OCI-LY1 (cell line): ENCODE measurements at regions not wholly inside any gene's neighbourhood (a gene's known extent, or its start where the extent isn't known, plus 50 kb on each side); places are given as distances from the start of the nearest gene placed in this dataset.

Experiments
- H2AFZ ChIP-seq: fragments of 200-600 bp; sonication (generic), shearing (Covaris generic); 2 replicates; pipeline ENCODE4 v1.6.0; 2014; ENCODE audit warnings: antibody characterized with exemption, mild to moderate bottlenecking, low read length
- H3F3A ChIP-seq: fragments of 200-600 bp; sonication (generic), shearing (Covaris generic); 2 replicates; pipeline ENCODE4 v1.6.0; 2014; ENCODE audit warnings: mild to moderate bottlenecking, antibody characterized with exemption, low read length, moderate library complexity; ENCODE audit not compliant: insufficient read depth
- H3K27ac ChIP-seq: fragments of 200-600 bp; sonication (generic); 2 replicates; pipeline ENCODE4 v1.5.1; 2014; ENCODE audit warnings: low read length, mixed run types, mild to moderate bottlenecking, low read depth; ENCODE audit not compliant: poor library complexity, severe bottlenecking
- H3K27me3 ChIP-seq: fragments of 200-600 bp; sonication (generic); 2 replicates; pipeline ENCODE4 v1.6.0; 2014; ENCODE audit warnings: antibody characterized with exemption, mild to moderate bottlenecking, low read length, moderate library complexity; ENCODE audit not compliant: insufficient read depth
- H3K36me3 ChIP-seq: fragments of 200-600 bp; sonication (generic); 2 replicates; pipeline ENCODE4 v1.6.1; 2014; ENCODE audit warnings: mild to moderate bottlenecking, antibody characterized with exemption, low read length, moderate library complexity, mixed read lengths; ENCODE audit not compliant: insufficient read depth
- H3K4me1 ChIP-seq: fragments of 200-600 bp; sonication (generic); 2 replicates; pipeline ENCODE4 v1.5.1; 2014; ENCODE audit warnings: mild to moderate bottlenecking, low read length, moderate library complexity; ENCODE audit not compliant: insufficient read depth, severe bottlenecking
- H3K4me2 ChIP-seq: fragments of 200-600 bp; sonication (generic), shearing (Covaris generic); 2 replicates; pipeline ENCODE4 v1.6.1; 2014; ENCODE audit warnings: low read length
- H3K4me3 ChIP-seq: fragments of 200-600 bp; sonication (generic); 2 replicates; pipeline ENCODE4 v1.5.1; 2014; ENCODE audit warnings: low read length, low read depth, mild to moderate bottlenecking, mixed read lengths; ENCODE audit not compliant: poor library complexity, severe bottlenecking
- H3K79me2 ChIP-seq: fragments of 200-600 bp; shearing (Covaris generic); 2 replicates; pipeline ENCODE4 v1.6.1; 2016; ENCODE audit warnings: mixed run types, low read length, mixed read lengths; ENCODE audit not compliant: insufficient read depth
- H3K9ac ChIP-seq: fragments of 200-600 bp; sonication (generic), shearing (Covaris generic); 2 replicates; pipeline ENCODE4 v1.6.1; 2014; ENCODE audit warnings: mild to moderate bottlenecking, low read length, mixed read lengths
- H3K9me2 ChIP-seq: fragments of 200-600 bp; sonication (generic), shearing (Covaris generic); 2 replicates; pipeline ENCODE4 v1.6.1; 2014; ENCODE audit warnings: low read depth, mild to moderate bottlenecking, low read length, mixed read lengths
- H3K9me3 ChIP-seq: fragments of 200-600 bp; shearing (Covaris generic); 2 replicates; pipeline ENCODE4 v1.6.1; 2014; ENCODE audit warnings: low read length, mixed read lengths
- H4K20me1 ChIP-seq: fragments of 200-600 bp; sonication (generic), shearing (Covaris generic); 2 replicates; pipeline ENCODE4 v1.6.0; 2016; ENCODE audit warnings: mild to moderate bottlenecking, low read length; ENCODE audit not compliant: insufficient read depth
- EZH2 ChIP-seq: fragments of 200-600 bp; sonication (generic), shearing (Covaris generic); IDR thresholded peaks from 2 replicates; pipeline ENCODE4 v1.8.0; 2017; ENCODE audit warnings: borderline replicate concordance, mixed run types, mild to moderate bottlenecking, antibody characterized with exemption, low read length, moderate library complexity, mixed read lengths
- TF ChIP-seq, protein P1 (sequence below): fragments of 200-600 bp; sonication (generic), shearing (Covaris generic); IDR thresholded peaks from 2 replicates; pipeline ENCODE4 v1.5.1; 2017; ENCODE audit warnings: mild to moderate bottlenecking, antibody characterized with exemption, low read length, moderate library complexity, mixed read lengths

DNA sequence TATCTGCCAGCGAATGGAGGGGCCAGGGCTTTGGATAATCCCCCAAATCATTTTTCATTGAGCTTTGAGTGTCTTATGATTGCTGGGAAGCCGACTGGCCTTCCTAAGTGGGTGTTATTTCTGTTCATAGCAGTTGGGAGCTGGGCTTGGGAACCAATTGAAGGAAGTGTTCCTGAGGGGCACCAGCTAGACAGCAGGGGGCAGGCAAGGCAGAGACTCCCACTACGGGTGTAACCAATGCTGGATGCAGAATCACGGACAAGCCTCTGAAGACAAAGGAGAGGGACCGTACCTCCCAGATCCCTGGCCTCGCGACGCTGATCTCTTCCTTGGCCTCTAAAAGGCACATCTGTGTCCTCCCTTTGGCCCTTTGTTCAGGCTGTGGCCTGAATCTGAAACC is 149.0 kb upstream of the PRMT8 start:
- Histone ChIP-seq H3K9me2 (no peaks in the 10 kb centered on the region), H3K9ac (no peak overlapping the region), H3K4me3 (no peak overlapping the region), H3F3A (no peaks in the 10 kb centered on the region), H3K36me3 (no peaks in the 10 kb centered on the region), H3K79me2 (no peaks in the 10 kb centered on the region), H3K27me3 (no peaks in the 10 kb centered on the region), H3K9me3 (no peaks in the 10 kb centered on the region), H3K4me2 (no peak overlapping the region), H3K27ac (no peak overlapping the region), H3K4me1 (no peaks in the 10 kb centered on the region), H2AFZ (no peak overlapping the region), H4K20me1 (no peaks in the 10 kb centered on the region)
- TF ChIP-seq EZH2 = no peak
- TF ChIP-seq, protein P1, sequence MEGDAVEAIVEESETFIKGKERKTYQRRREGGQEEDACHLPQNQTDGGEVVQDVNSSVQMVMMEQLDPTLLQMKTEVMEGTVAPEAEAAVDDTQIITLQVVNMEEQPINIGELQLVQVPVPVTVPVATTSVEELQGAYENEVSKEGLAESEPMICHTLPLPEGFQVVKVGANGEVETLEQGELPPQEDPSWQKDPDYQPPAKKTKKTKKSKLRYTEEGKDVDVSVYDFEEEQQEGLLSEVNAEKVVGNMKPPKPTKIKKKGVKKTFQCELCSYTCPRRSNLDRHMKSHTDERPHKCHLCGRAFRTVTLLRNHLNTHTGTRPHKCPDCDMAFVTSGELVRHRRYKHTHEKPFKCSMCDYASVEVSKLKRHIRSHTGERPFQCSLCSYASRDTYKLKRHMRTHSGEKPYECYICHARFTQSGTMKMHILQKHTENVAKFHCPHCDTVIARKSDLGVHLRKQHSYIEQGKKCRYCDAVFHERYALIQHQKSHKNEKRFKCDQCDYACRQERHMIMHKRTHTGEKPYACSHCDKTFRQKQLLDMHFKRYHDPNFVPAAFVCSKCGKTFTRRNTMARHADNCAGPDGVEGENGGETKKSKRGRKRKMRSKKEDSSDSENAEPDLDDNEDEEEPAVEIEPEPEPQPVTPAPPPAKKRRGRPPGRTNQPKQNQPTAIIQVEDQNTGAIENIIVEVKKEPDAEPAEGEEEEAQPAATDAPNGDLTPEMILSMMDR = peak; percentile 43

DNA sequence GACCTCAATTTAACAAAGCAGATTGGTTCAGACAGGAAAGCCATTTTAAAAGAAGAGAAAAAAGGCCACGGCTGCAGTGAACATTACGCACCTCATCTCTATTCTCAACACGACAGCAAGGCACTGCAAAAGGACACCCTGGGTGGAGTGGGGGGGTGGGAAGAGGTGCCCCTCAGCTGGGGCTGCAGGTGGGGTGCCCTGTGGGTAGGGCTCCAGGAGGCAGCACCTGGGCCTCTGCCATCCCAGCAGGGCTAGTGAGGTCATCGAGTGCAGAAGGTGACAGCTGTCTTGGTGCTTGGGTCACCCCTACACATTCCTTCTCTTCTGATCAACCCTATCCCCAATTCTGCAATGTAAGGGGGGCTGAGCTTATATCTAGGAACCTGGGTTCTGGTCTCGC is 142.9 kb upstream of the PRMT8 start:
- H2AFZ ChIP-seq = no peak overlapping the region
- H3K4me1 ChIP-seq = no peaks in the 10 kb centered on the region
- no peaks in the 10 kb centered on the region for H4K20me1 ChIP-seq
- no peaks in the 10 kb centered on the region for H3K9me2 ChIP-seq
- no peaks in the 10 kb centered on the region for H3K9me3 ChIP-seq
- H3F3A ChIP-seq = no peaks in the 10 kb centered on the region
- no peak overlapping the region for H3K4me2 ChIP-seq
- H3K27me3 ChIP-seq = no peaks in the 10 kb centered on the region
- H3K79me2 ChIP-seq = no peaks in the 10 kb centered on the region
- H3K36me3 ChIP-seq = no peaks in the 10 kb centered on the region
- no peak overlapping the region for H3K9ac ChIP-seq
- TF ChIP-seq EZH2 = no peak
- TF ChIP-seq, protein P1 = no peak
- no peak overlapping the region for H3K4me3 ChIP-seq
- no peak overlapping the region for H3K27ac ChIP-seq

DNA sequence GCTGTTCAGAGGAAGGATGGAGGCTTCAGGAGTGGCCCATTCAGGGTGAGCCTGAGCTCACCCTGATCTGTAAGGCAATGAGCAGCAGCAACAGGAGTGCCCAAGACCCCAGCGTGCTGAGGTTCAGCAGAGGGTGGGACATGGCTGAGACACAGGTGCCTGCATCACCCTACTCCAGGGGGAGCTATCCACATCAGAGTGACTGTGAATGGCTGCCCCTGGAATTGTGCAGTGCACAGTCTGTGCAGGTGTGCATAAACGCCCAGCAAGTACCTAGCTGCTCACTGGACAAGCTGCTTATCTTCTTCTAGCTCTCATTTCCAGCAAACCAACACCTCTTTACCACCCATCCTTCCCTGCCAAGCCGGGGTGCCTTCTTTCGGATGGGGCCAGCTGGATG is 140.6 kb upstream of the PRMT8 start:
- H3K4me2 ChIP-seq = no peak overlapping the region
- no peaks in the 10 kb centered on the region for H3K9me3 ChIP-seq
- no peaks in the 10 kb centered on the region for H3K9me2 ChIP-seq
- no peak overlapping the region for H3K9ac ChIP-seq
- no peak overlapping the region for H3K4me3 ChIP-seq
- no peak for TF ChIP-seq EZH2
- TF ChIP-seq, protein P1 = no peak
- no peaks in the 10 kb centered on the region for H3K79me2 ChIP-seq
- no peak overlapping the region for H2AFZ ChIP-seq
- no peaks in the 10 kb centered on the region for H3K36me3 ChIP-seq
- 0 out of 2 replicates have a peak, but pooled peaks cover 4% of the 10 kb centered on the region for H3K27me3 ChIP-seq
- H3K4me1 ChIP-seq = no peaks in the 10 kb centered on the region
- no peaks in the 10 kb centered on the region for H4K20me1 ChIP-seq
- H3K27ac ChIP-seq = no peak overlapping the region
- no peaks in the 10 kb centered on the region for H3F3A ChIP-seq
